ENCODE measurements at regions not wholly inside any gene's neighbourhood (a gene's known extent, or its start where the extent isn't known, plus 50 kb on each side); places are given as distances from the start of the nearest gene placed in this dataset.
"Not testable (repeated sequence)": the region's sequence is repeated elsewhere in the genome, so short reads cannot be mapped to it uniquely, and the experiment has no call there.

DNA sequence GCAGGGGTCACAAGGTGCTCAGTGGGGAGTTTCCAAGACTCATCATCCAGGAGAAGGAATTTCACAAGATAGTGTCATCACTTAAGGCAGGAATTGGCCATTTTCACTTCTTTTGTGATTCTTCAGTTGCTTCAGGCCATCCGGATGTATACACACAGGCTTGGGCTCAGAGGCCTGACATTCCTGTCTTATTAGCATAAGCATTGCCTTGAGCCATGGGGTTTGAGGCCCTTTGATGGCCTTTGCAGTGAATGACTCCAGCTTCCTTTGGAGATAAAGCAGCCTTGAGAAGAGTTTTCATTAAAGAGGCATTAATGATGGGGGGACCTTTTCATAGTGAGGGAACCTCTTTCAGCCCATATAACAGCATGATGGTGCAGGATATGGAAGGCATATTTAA, 366.0 kb upstream of the CNTNAP5 start:
- no peak for DNase-seq
- intact Hi-C loops (cut with DNase I) = no loop called here
- no peaks in the 10 kb centered on the region for H3K4me1 ChIP-seq
- no peaks in the 10 kb centered on the region for H3K27me3 ChIP-seq
- no peaks in the 10 kb centered on the region for H3K36me3 ChIP-seq
- no peak for ATAC-seq
- H3K4me3 ChIP-seq = no peak overlapping the region
- H3K9me3 ChIP-seq = peaks cover 0 to 19% of the 10 kb centered on the region in 2 donors
- H3K27ac ChIP-seq = no peak overlapping the region
- TF ChIP-seq CTCF (IDR thresholded peaks at IDR 0.05) = no peak

GRCh38 chr2:123670286-123670685, 354.8 kb upstream of the CNTNAP5 start:
- no peak overlapping the region for H3K27ac ChIP-seq
- TF ChIP-seq CTCF (IDR thresholded peaks at IDR 0.05) = no peak
- no peaks in the 10 kb centered on the region for H3K9me3 ChIP-seq
- H3K27me3 ChIP-seq = no peaks in the 10 kb centered on the region
- DNase-seq = no peak
- no peak overlapping the region for H3K4me3 ChIP-seq
- intact Hi-C loops (cut with DNase I) = no loop called here
- no peaks in the 10 kb centered on the region for H3K36me3 ChIP-seq
- H3K4me1 ChIP-seq = no peaks in the 10 kb centered on the region
- ATAC-seq = no peak

DNA sequence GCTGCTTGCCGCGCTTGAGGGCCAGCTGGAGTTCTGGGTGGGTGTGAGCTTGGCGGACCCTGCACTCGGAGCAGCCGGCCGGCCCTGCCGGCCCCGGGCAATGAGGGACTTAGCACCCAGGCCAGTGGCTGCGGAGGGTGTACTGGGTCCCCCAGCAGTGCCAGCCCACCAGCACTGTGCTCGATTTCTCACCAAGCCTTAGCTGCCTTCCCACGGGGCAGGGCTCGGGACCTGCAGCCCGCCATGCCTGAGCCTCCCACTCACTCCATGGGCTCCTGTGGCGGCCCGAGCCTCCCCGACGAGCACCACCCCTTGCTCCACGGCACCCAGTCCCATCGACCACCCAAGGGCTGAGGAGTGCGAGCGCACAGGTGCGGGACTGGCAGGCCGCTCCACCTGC, 341.3 kb upstream of the CNTNAP5 start:
- H3K27me3 ChIP-seq; H3K36me3 ChIP-seq; H3K4me1 ChIP-seq; ATAC-seq; H3K4me3 ChIP-seq; intact Hi-C loops (cut with DNase I); H3K27ac ChIP-seq: not testable (repeated sequence)
- peaks cover 0 to 20% of the 10 kb centered on the region in 2 donors for H3K9me3 ChIP-seq
- DNase-seq = peak in 1 of 4 donors; percentile 60

DNA sequence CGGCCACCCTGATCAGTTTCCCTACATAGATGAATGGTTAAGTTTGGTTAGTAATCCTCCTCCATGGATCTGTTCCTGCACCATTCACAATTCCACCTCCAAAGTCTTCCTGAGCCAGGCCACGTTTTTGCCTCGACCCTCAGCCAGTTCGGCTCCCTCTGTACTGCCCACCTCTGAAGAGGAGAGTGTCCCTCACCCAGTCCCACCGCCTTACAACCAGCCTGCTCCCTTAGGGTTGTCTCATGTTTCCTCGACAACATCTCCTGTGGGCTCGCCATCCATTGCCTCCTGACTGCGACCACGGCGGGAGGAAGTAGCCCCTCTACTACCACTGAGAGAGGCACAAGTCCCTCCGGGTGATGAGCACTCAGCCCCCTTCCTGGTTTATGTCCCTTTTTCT, 338.0 kb upstream of the CNTNAP5 start:
- no peak for TF ChIP-seq CTCF (IDR thresholded peaks at IDR 0.05)
- Histone ChIP-seq H3K9me3 (peaks cover 0 to 20% of the 10 kb centered on the region in 2 donors), H3K4me1 (no peaks in the 10 kb centered on the region), H3K4me3 (no peak overlapping the region), H3K27ac (no peak overlapping the region), H3K36me3 (no peaks in the 10 kb centered on the region), H3K27me3 (no peaks in the 10 kb centered on the region)
- intact Hi-C loops (cut with DNase I) = no loop called here
- ATAC-seq (no peak), DNase-seq (peak in 1 of 4 donors; percentile 29)

- intact Hi-C loops (cut with DNase I) = no loop called here
- H3K9me3 ChIP-seq = peaks cover 0 to 20% of the 10 kb centered on the region in 2 donors
- TF ChIP-seq CTCF (IDR thresholded peaks at IDR 0.05) = no peak
- peak in 1 of 4 donors; percentile 19 for DNase-seq
- no peak overlapping the region for H3K4me3 ChIP-seq
- H3K4me1 ChIP-seq = no peaks in the 10 kb centered on the region
- ATAC-seq = no peak
- no peaks in the 10 kb centered on the region for H3K27me3 ChIP-seq
- no peaks in the 10 kb centered on the region for H3K36me3 ChIP-seq
- H3K27ac ChIP-seq = no peak overlapping the region
These were observed 336.7 kb upstream of the CNTNAP5 start for GRCh38 chr2:123688231-123688940.

DNA sequence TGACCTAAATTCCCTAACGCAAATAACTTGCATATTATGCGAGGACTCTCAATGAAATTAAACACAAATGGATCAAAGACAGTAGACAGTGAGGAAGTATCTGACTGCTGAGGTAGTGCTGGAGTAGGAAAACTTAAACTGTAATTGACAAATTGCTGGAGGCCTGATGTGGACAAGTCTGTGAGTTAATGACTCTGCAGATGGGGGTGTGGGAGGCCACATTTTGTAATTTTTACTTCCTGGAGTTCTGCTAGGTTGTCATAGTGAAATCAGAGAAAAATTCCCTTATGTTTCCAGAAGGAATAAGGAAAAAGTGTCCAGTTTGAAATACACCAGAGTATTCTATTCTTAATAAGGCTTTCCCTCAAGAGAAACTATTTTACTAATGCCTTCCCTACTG, 333.0 kb upstream of the CNTNAP5 start:
- Histone ChIP-seq H3K4me1 (no peaks in the 10 kb centered on the region), H3K36me3 (no peaks in the 10 kb centered on the region), H3K4me3 (no peak overlapping the region), H3K27me3 (no peaks in the 10 kb centered on the region), H3K9me3 (peaks cover 0 to 3% of the 10 kb centered on the region in 2 donors), H3K27ac (no peak overlapping the region)
- ATAC-seq (no peak), DNase-seq (no peak)
- intact Hi-C loops (cut with DNase I) = no loop called here
- TF ChIP-seq CTCF (IDR thresholded peaks at IDR 0.05) = no peak

Data from left lung (tissue), 4 donors.